ENCODE measurements at regions not wholly inside any gene's neighbourhood (a gene's known extent, or its start where the extent isn't known, plus 50 kb on each side); places are given as distances from the start of the nearest gene placed in this dataset.

- no peak for DNase-seq (ENCODE audit: low read depth in 1 of 2, low spot score in 2 of 2)
- no peak for FAIRE-seq
- no peak overlapping the region for H3K27ac ChIP-seq (ENCODE audit: low read depth, low read length)
- ChIA-PET CTCF (ENCODE audit: partially characterized antibody) (interaction anchor here (1.1 to 8.0 kb wide), 4 partner anchors 13 to 44 kb away, joined by 3 to 74 read pairs (median 4); no protein-coding TSS in a partner anchor), POLR2A (ENCODE audit: partially characterized antibody) (interaction anchor here (1.4 kb wide), 1 partner anchor 13 kb away, joined by 3 read pairs; no protein-coding TSS in a partner anchor)
- no peak overlapping the region for H3K56ac ChIP-seq (replicated peaks; ENCODE audit: insufficient read length, low read depth, low read length)
- H2BK120ac ChIP-seq (replicated peaks; ENCODE audit: low read depth, low read length): no peak overlapping the region
- H3K9me3 ChIP-seq (ENCODE audit: insufficient read depth in 2 of 2, low read depth in 1 of 2, low read length in 1 of 2): no peaks in the 10 kb centered on the region
- H4K5ac ChIP-seq (ENCODE audit: insufficient read length, low read depth, low read length): no peak overlapping the region
- H3K27me3 ChIP-seq (replicated peaks in 1 of 4; ENCODE audit: control insufficient read depth in 3 of 4, extremely low read depth in 1 of 4, insufficient read depth in 3 of 4, low read length in 3 of 4): no peaks in the 10 kb centered on the region
- 88% methylated on average over 5 of the region's 5 CpGs; no CpG with 5 or more reads in 1 of the 2 experiments for WGBS, 2 experiments (ENCODE audit: extremely low coverage in 1 of 2, insufficient coverage in 1 of 2, insufficient read length in 1 of 2, insufficient replicate concordance in 2 of 2, low coverage in 1 of 2, low lambda C conversion rate in 2 of 2, missing lambda C conversion rate in 1 of 2)
- H3K4me1 ChIP-seq (replicated peaks in 1 of 4; ENCODE audit: control insufficient read depth in 3 of 4, insufficient read depth in 4 of 4, low read length in 3 of 4): no peaks in the 10 kb centered on the region
- H3K79me1 ChIP-seq (ENCODE audit: low read depth, low read length): no peaks in the 10 kb centered on the region
- no peak overlapping the region for H3K18ac ChIP-seq (ENCODE audit: extremely low read depth, low read length)
- H2BK5ac ChIP-seq (ENCODE audit: low read depth, low read length): no peak overlapping the region
- no peak overlapping the region for H3K4me3 ChIP-seq (ENCODE audit: extremely low read depth in 1 of 4, insufficient read depth in 2 of 4, low read depth in 3 of 4, low read length in 4 of 4)
- no peaks in the 10 kb centered on the region for H3K36me3 ChIP-seq (ENCODE audit: control insufficient read depth in 2 of 4, insufficient read depth in 4 of 4, low read length in 3 of 4)
- H4K20me1 ChIP-seq (replicated peaks in 1 of 2; ENCODE audit: control insufficient read depth in 1 of 2, insufficient read depth in 2 of 2, low read length in 2 of 2): no peaks in the 10 kb centered on the region
- no peak overlapping the region for H2AK5ac ChIP-seq (ENCODE audit: low read depth, low read length)
- H3K9ac ChIP-seq (replicated peaks in 1 of 4; ENCODE audit: extremely low read depth in 1 of 4, low read depth in 3 of 4, low read length in 3 of 4): no peak overlapping the region
- no peak overlapping the region for H4K91ac ChIP-seq (replicated peaks; ENCODE audit: insufficient read length, low read length)
- no peak overlapping the region for H3K4me2 ChIP-seq (ENCODE audit: insufficient read depth in 1 of 2, low read depth in 2 of 2, low read length in 2 of 2)
- no peak overlapping the region for H2BK12ac ChIP-seq (ENCODE audit: low read depth, low read length)
- no peak overlapping the region for H3K14ac ChIP-seq (ENCODE audit: insufficient read length)
- H2AFZ ChIP-seq (ENCODE audit: low read length): no peak overlapping the region
- no peak overlapping the region for H3K23ac ChIP-seq (ENCODE audit: insufficient read length)
- no peak overlapping the region for H2BK20ac ChIP-seq (ENCODE audit: low read length)
- H3K23me2 ChIP-seq (ENCODE audit: low read depth, low read length): no peaks in the 10 kb centered on the region; the same call in 1 of the 2 replicates
- no peak for TF ChIP-seq SP1 (IDR thresholded peaks at IDR 0.05; ENCODE audit: low read depth, low read length)
- TF ChIP-seq ATF2 (IDR thresholded peaks at IDR 0.05; ENCODE audit: low read length): no peak
- no peak for TF ChIP-seq CTCF (IDR thresholded peaks at IDR 0.05; ENCODE audit: control extremely low read depth in 1 of 3, insufficient read depth in 1 of 3, low read depth in 1 of 3, low read length in 3 of 3)
- TF ChIP-seq JUND (IDR thresholded peaks at IDR 0.05; ENCODE audit: low read length): no peak
- no peak for TF ChIP-seq RFX5 (IDR thresholded peaks at IDR 0.05; ENCODE audit: borderline replicate concordance, low read depth, low read length)
- no peak for TF ChIP-seq SIRT6 (IDR thresholded peaks at IDR 0.05; ENCODE audit: low read length)
- H4K8ac ChIP-seq (ENCODE audit: extremely low read depth, insufficient read depth, low read length): no peak overlapping the region
- no peak overlapping the region for H3K4ac ChIP-seq (replicated peaks; ENCODE audit: insufficient read length, low read depth, low read length)
- no peaks in the 10 kb centered on the region for H3K79me2 ChIP-seq (ENCODE audit: control insufficient read depth in 1 of 2, insufficient read depth in 2 of 2, low read length in 2 of 2)
- no peak overlapping the region for H2BK15ac ChIP-seq (ENCODE audit: low read length)
These were observed 71.4 kb upstream of the GLS start for GRCh38 chr2:190809139-190809764.
